ENCODE measurements at regions not wholly inside any gene's neighbourhood (a gene's known extent, or its start where the extent isn't known, plus 50 kb on each side); places are given as distances from the start of the nearest gene placed in this dataset.

DNA sequence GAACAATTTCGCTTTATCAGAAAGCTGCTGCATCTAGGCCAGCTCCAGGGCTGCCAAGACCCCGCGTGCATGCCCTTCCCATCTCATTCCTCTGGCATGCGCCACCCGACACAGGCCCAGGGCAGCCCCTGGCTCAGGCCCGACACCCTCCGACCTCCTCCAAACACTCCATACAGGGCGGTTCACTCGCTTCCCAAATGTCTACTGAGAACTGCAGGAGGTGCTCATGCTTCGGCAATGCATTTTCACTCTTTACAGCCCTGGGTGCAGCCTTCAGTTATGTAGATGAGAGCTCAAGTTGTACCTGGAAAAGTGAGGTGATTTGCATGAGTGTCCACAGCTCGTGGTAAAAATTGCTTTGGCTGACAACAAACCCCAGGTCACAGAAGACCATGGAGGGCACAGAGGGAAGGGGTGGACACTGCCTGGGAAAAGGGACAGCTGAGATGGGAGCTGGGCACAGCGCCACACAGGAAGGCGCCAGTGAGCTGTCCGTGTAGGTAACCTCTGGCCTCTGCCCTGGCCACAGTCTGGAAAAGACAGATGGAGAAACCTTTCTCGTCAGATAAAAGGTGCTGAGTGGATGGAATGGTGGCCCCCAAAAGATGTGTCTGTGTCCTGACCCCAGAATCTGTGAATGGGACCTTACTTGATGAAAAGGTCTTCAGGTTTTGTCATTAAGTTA is 1351.9 kb downstream of the BRD1 start:
- TF ChIP-seq SIN3A (IDR thresholded peaks at IDR 0.05; ENCODE audit: borderline replicate concordance, insufficient read depth, low read depth, low read length), result no peak
- TF ChIP-seq CTCF (IDR thresholded peaks at IDR 0.05), result no peak
- TF ChIP-seq POLR2AphosphoS5 (IDR thresholded peaks at IDR 0.05; ENCODE audit: low read depth, low read length), result no peak
- TF ChIP-seq TCF7L2 (IDR thresholded peaks at IDR 0.05; ENCODE audit: low read depth, low read length), result no peak
- no peak for TF ChIP-seq REST (IDR thresholded peaks at IDR 0.05; ENCODE audit: insufficient read depth in 1 of 2, low read depth in 2 of 2, low read length in 1 of 2)
- POLR2A ChIA-PET, result no interaction called here
- Histone ChIP-seq H3K27ac (ENCODE audit: low read length) (no peak overlapping the region), H3K4me1 (ENCODE audit: control insufficient read depth, insufficient read depth, low read length) (no peaks in the 10 kb centered on the region), H3K27me3 (ENCODE audit: control insufficient read depth, insufficient read depth, low read length) (no peaks in the 10 kb centered on the region), H3K9me3 (ENCODE audit: control insufficient read depth, insufficient read depth, low read depth, low read length) (no peaks in the 10 kb centered on the region), H3K36me3 (ENCODE audit: control insufficient read depth, insufficient read depth, low read length) (no peaks in the 10 kb centered on the region), H3K4me3 (ENCODE audit: low read depth in 2 of 2, low read length in 2 of 2) (no peak overlapping the region)
- in situ Hi-C loops (cut with HindIII; ENCODE audit: low pct_unique_long_range_greater_than_20kb, low sequenced_read_pairs), result no loop called here
- intact Hi-C loops (cut with micrococcal nuclease; ENCODE audit: unreplicated experiment), result no loop called here
- ATAC-seq (no peak), DNase-seq (ENCODE audit: low read depth, low spot score) (no peak)
- CTCF ChIA-PET, result no interaction called here
- BruUV-seq (replicated peaks), result no TSS peak

GRCh38 chr22:48474881-48475280 is 1352.8 kb downstream of the BRD1 start:
- ChIA-PET POLR2A (no interaction called here), CTCF (no interaction called here)
- DNase-seq (ENCODE audit: low read depth, low spot score) (no peak), ATAC-seq (no peak)
- Histone ChIP-seq H3K4me1 (ENCODE audit: control insufficient read depth, insufficient read depth, low read length) (no peaks in the 10 kb centered on the region), H3K9me3 (ENCODE audit: control insufficient read depth, insufficient read depth, low read depth, low read length) (no peaks in the 10 kb centered on the region), H3K27ac (ENCODE audit: low read length) (no peak overlapping the region), H3K4me3 (ENCODE audit: low read depth in 2 of 2, low read length in 2 of 2) (no peak overlapping the region), H3K27me3 (ENCODE audit: control insufficient read depth, insufficient read depth, low read length) (no peaks in the 10 kb centered on the region), H3K36me3 (ENCODE audit: control insufficient read depth, insufficient read depth, low read length) (no peaks in the 10 kb centered on the region)
- TF ChIP-seq CTCF (IDR thresholded peaks at IDR 0.05) (no peak), TCF7L2 (IDR thresholded peaks at IDR 0.05; ENCODE audit: low read depth, low read length) (no peak), REST (IDR thresholded peaks at IDR 0.05; ENCODE audit: insufficient read depth in 1 of 2, low read depth in 2 of 2, low read length in 1 of 2) (no peak), SIN3A (IDR thresholded peaks at IDR 0.05; ENCODE audit: borderline replicate concordance, insufficient read depth, low read depth, low read length) (no peak), POLR2AphosphoS5 (IDR thresholded peaks at IDR 0.05; ENCODE audit: low read depth, low read length) (no peak)
- intact Hi-C loops (cut with micrococcal nuclease; ENCODE audit: unreplicated experiment) (no loop called here), in situ Hi-C loops (cut with HindIII; ENCODE audit: low pct_unique_long_range_greater_than_20kb, low sequenced_read_pairs) (no loop called here)
- BruUV-seq (replicated peaks), result no TSS peak

Data from Panc1 (cell line).